Pancreas (tissue), 10 donors: ENCODE measurements at regions not wholly inside any gene's neighbourhood (a gene's known extent, or its start where the extent isn't known, plus 50 kb on each side); places are given as distances from the start of the nearest gene placed in this dataset.
A peak's percentile ranks its signal among the peaks of the same experiment; 100 is the strongest.

ENCODE experiments used
- ATAC-seq, 4 donors: fragments of 200-7000 bp; cut with Tn5 transposase; one replicate each; pipeline versions ENCODE4 v1.8.0 to v1.9.1; 2020; ENCODE audit warnings: mild to moderate bottlenecking in 4 of 4, moderate library complexity in 4 of 4
- DNase-seq, 6 donors: peaks; one replicate each; pipeline ENCODE4 v3.0.0-alpha.2; 2020
- FAIRE-seq: peaks from 2 replicates; lab custom pipeline; 2012; peaks lifted over from hg19 to GRCh38; lab: Jason Lieb, UNC
- H3K27ac ChIP-seq, 4 donors: fragments of 200-600 bp; sonication (generic); 1 replicate in 3 of 4; 2 replicates in 1 of 4; pipeline versions ENCODE4 v1.5.0 to v1.8.0; 2020
- H3K27me3 ChIP-seq, 4 donors: fragments of 200-600 bp; one replicate each; pipeline ENCODE4 v1.8.0; 2021
- H3K36me3 ChIP-seq, 3 donors: fragments of 200-600 bp; sonication (generic) in 1 of 3; one replicate each; pipeline versions ENCODE4 v1.5.0 to v1.8.0; 2020 to 2021
- H3K4me1 ChIP-seq, 3 donors: fragments of 200-600 bp; one replicate each; pipeline ENCODE4 v1.8.0; 2021
- H3K4me3 ChIP-seq, 4 donors: fragments of 200-600 bp; sonication (generic) in 2 of 4; one replicate each; pipeline versions ENCODE4 v1.5.0 to v1.8.0; 2020 to 2021
- H3K9me3 ChIP-seq, 4 donors: fragments of 200-600 bp; one replicate each; pipeline ENCODE4 v1.8.0; 2021
- CTCF ChIP-seq, 4 donors: fragments of 200-600 bp; sonication (generic) in 3 of 4; IDR thresholded peaks; one replicate each; pipeline versions ENCODE4 v1.5.0 to v1.8.0; 2021; ENCODE audit warnings: antibody characterized with exemption in 4 of 4
- WGBS, 2 donors: extraction: QIAGEN DNeasy Blood & Tissue Kit; methylation state at CpG; one replicate each; pipeline ENCODE4 v1.1.7; 2013; 5-methylcytosine and 5-hydroxymethylcytosine counted together
- intact Hi-C, 3 donors: fragments of 100-400 bp; cut with DNase I; formaldehyde crosslinking; loops; one replicate each; pipeline versions ENCODE4 v1.11.1 to v1.14.2; 2022
- donor health status: healthy with polysubstance abuse.
- donor health status: DM: no; HTN: no; CAD: no; lungs with moderate emphysema.
- donor health status: DM: no; HTN: no; CAD: no.
- donor health status: control.
- donor health status: control.
- donor health status: Bipolar disorder and iron deficiency.
- donor health status: DM: yes; HTN: yes; CAD: no.
- donor health status: DM: no; HTN: no; CAD: no.
- donor health status: DM: no; HTN: no; CAD: no.
- donor health status: DM: yes; HTN: yes; CAD: no.

DNA sequence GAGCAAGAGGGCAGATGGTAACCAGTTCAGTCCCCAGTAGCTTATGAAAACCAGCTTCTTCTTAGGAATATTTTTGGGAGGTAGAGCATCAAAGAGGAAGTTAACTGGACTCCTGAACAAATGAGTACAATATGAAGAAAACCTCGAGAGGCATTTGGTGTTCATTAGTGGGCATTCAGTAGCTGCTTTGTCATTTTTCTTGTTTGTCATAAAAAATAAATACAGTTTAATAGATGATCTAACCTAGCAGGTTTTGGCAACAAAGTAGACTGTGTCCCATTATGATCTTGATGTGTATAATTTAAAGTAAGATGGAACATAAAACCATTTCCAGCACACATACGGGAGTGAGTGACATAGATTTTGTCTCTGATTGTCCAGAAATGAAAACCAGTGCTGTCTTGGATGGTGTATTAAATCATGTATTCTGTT is 173.1 kb downstream of the HS3ST3A1 start:
- no peaks in the 10 kb centered on the region for H3K27me3 ChIP-seq
- no peak overlapping the region for H3K27ac ChIP-seq
- 37 to 43% methylated on average over 2 of the region's 2 CpGs for WGBS, 2 donors
- no peak overlapping the region for H3K4me3 ChIP-seq
- TF ChIP-seq CTCF (IDR thresholded peaks at IDR 0.05) = no peak
- H3K4me1 ChIP-seq = no peaks in the 10 kb centered on the region
- no peaks in the 10 kb centered on the region for H3K36me3 ChIP-seq
- ATAC-seq (no peak), DNase-seq (no peak), FAIRE-seq (no peak)
- intact Hi-C loops = no loop called here
- no peaks in the 10 kb centered on the region for H3K9me3 ChIP-seq

DNA sequence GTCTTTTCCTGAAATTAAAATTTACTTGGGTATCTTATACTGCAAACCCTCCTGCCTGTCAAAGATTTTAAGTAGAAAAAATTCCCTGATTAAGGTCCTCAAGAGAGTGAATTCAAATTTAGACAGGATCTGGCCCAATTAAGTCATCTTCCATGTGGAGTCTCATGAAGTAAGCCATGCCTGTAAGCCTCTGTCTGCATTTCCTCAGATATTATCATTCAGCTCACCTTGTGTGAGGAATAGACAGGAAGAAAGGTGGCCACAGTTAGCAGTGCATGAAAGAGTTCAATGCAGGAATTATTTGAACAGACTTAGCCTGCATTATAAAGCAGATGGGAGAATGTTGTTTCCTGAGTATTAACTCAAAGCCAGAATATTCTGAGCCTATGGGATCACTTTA is 174.7 kb downstream of the HS3ST3A1 start:
- no peak for FAIRE-seq
- Histone ChIP-seq H3K4me1 (no peaks in the 10 kb centered on the region), H3K27ac (no peak overlapping the region), H3K4me3 (no peak overlapping the region), H3K36me3 (no peaks in the 10 kb centered on the region), H3K27me3 (no peaks in the 10 kb centered on the region), H3K9me3 (no peaks in the 10 kb centered on the region)
- no peak for ATAC-seq
- intact Hi-C loops = no loop called here
- no peak for DNase-seq
- no peak for TF ChIP-seq CTCF (IDR thresholded peaks at IDR 0.05)

GRCh38 chr17:13425390-13425789 is 176.3 kb downstream of the HS3ST3A1 start:
- Histone ChIP-seq H3K4me1 (no peaks in the 10 kb centered on the region), H3K36me3 (no peaks in the 10 kb centered on the region), H3K4me3 (no peak overlapping the region), H3K27me3 (no peaks in the 10 kb centered on the region), H3K27ac (no peak overlapping the region), H3K9me3 (no peaks in the 10 kb centered on the region)
- no peak for TF ChIP-seq CTCF (IDR thresholded peaks at IDR 0.05)
- 76 to 86% methylated on average over 4 of the region's 4 CpGs for WGBS, 2 donors
- no peak for FAIRE-seq
- ATAC-seq = no peak
- no peak for DNase-seq
- intact Hi-C loops = no loop called here

GRCh38 chr17:13421581-13422130 is 180.1 kb downstream of the HS3ST3A1 start:
- ATAC-seq = no peak
- no peak for DNase-seq
- intact Hi-C loops = no loop called here
- no peaks in the 10 kb centered on the region for H3K36me3 ChIP-seq
- H3K9me3 ChIP-seq = no peaks in the 10 kb centered on the region
- no peak overlapping the region for H3K4me3 ChIP-seq
- WGBS, 2 donors = 54 to 69% methylated on average over 2 of the region's 2 CpGs
- TF ChIP-seq CTCF (IDR thresholded peaks at IDR 0.05) = no peak
- H3K27me3 ChIP-seq = no peaks in the 10 kb centered on the region
- FAIRE-seq = no peak
- no peaks in the 10 kb centered on the region for H3K4me1 ChIP-seq
- no peak overlapping the region for H3K27ac ChIP-seq

DNA sequence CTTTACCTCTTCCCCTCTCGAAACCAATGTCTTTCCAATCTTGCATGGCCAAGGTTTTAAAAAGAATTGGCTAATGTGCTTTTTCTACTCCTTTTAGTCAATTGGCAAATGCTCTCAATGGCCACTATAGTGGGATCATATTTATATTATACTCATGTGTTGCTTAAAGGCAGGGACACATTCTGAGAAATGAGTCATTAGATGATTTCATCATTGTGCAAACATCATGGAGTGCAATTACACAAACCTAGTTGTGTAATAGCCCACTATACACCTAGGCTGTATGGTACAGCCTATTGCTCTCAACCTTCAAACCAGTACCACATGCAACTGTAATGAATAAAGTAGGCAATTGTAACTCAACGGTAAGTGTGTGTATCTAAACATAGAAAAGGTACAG is 180.9 kb downstream of the HS3ST3A1 start:
- DNase-seq (no peak), ATAC-seq (peak; percentile 55 to 88 (median 82)), FAIRE-seq (no peak)
- no peak for TF ChIP-seq CTCF (IDR thresholded peaks at IDR 0.05)
- WGBS, 2 donors = 43 to 73% methylated on average over 2 of the region's 2 CpGs
- Histone ChIP-seq H3K36me3 (no peaks in the 10 kb centered on the region), H3K4me1 (peaks cover 0 to 4% (median 0%) of the 10 kb centered on the region in 3 donors), H3K27me3 (no peaks in the 10 kb centered on the region), H3K27ac (no peak overlapping the region), H3K9me3 (no peaks in the 10 kb centered on the region), H3K4me3 (no peak overlapping the region)
- intact Hi-C loops = no loop called here
